GM19025 (cell line): ENCODE measurements at regions not wholly inside any gene's neighbourhood (a gene's known extent, or its start where the extent isn't known, plus 50 kb on each side); places are given as distances from the start of the nearest gene placed in this dataset.

Source experiments
- ATAC-seq: cut with Tn5 transposase; IDR thresholded peaks from one replicate; pipeline ENCODE4 v1.9.1; 2021; ENCODE audit warnings: mild to moderate bottlenecking, low read depth, moderate library complexity; ENCODE audit not compliant: unreplicated experiment

- no peak for ATAC-seq
These were observed 172.3 kb downstream of the ARL6IP6 start for GRCh38 chr2:152890736-152891135.

GRCh38 chr2:152883951-152884487 lies 165.6 kb downstream of the ARL6IP6 start:
- ATAC-seq: no peak

GRCh38 chr2:152881527-152881926 lies 163.1 kb downstream of the ARL6IP6 start:
- ATAC-seq: no peak

- ATAC-seq: no peak
These were observed 160.9 kb downstream of the ARL6IP6 start for GRCh38 chr2:152879275-152879674.

- no peak for ATAC-seq
These were observed 157.6 kb downstream of the ARL6IP6 start for GRCh38 chr2:152875701-152876695.

GRCh38 chr2:152874955-152875354 lies 156.5 kb downstream of the ARL6IP6 start:
- no peak for ATAC-seq

- ATAC-seq: no peak
These were observed 151.8 kb downstream of the ARL6IP6 start for GRCh38 chr2:152870239-152870638.

GRCh38 chr2:152867397-152867796 lies 149.0 kb downstream of the ARL6IP6 start:
- no peak for ATAC-seq

- no peak for ATAC-seq
These were observed 146.3 kb downstream of the ARL6IP6 start for GRCh38 chr2:152864601-152865149.

GRCh38 chr2:152863826-152864225 lies 145.4 kb downstream of the ARL6IP6 start:
- ATAC-seq: no peak

GRCh38 chr2:152861349-152861942 lies 143.0 kb downstream of the ARL6IP6 start:
- ATAC-seq: no peak

GRCh38 chr2:152858594-152859265 lies 140.3 kb downstream of the ARL6IP6 start:
- no peak for ATAC-seq

- no peak for ATAC-seq
These were observed 128.5 kb downstream of the ARL6IP6 start for GRCh38 chr2:152846697-152847470.

GRCh38 chr2:152835674-152836073 lies 117.3 kb downstream of the ARL6IP6 start:
- no peak for ATAC-seq

GRCh38 chr2:152827944-152828343 lies 109.5 kb downstream of the ARL6IP6 start:
- no peak for ATAC-seq

GRCh38 chr2:152826581-152827279 lies 108.3 kb downstream of the ARL6IP6 start:
- ATAC-seq: no peak

GRCh38 chr2:152825834-152826233 lies 107.4 kb downstream of the ARL6IP6 start:
- no peak for ATAC-seq

GRCh38 chr2:152823905-152824304 lies 105.5 kb downstream of the ARL6IP6 start:
- no peak for ATAC-seq

GRCh38 chr2:152822676-152823075 lies 104.3 kb downstream of the ARL6IP6 start:
- no peak for ATAC-seq
